ENCODE measurements at regions not wholly inside any gene's neighbourhood (a gene's known extent, or its start where the extent isn't known, plus 50 kb on each side); places are given as distances from the start of the nearest gene placed in this dataset.

DNA sequence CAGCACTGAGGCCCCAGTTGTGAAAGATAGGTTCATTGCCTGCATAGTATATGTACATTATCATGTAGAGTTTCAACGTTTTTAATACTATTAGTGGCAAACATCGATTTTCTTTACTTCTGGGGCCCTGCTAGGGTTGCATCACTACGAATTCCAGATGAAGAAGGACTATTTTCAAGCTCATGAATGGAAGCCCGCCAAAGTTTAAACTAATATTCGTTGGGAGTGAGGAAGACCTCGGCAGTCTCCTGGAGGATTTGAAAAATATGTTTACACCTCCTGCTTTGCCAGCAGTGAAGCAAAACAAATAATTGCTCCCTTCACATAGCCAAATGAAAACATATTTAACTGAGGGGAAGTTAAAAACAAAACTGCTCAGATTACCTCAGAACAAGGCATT, 672.9 kb upstream of the NOVA1 start:
- H4K20me1 ChIP-seq (ENCODE audit: control insufficient read depth, extremely low read depth, insufficient read depth, low read length), result no peaks in the 10 kb centered on the region
- FAIRE-seq, result no peak
- H3K27me3 ChIP-seq (ENCODE audit: control insufficient read depth, extremely low read depth, insufficient read depth, low read length), result no peaks in the 10 kb centered on the region
- H3K27ac ChIP-seq (ENCODE audit: control insufficient read depth, insufficient read depth, low read length), result no peak overlapping the region
- H3K79me2 ChIP-seq (ENCODE audit: control insufficient read depth, insufficient read depth, low read length), result no peaks in the 10 kb centered on the region
- H3K9me3 ChIP-seq (ENCODE audit: control insufficient read depth, low read depth, low read length), result no peaks in the 10 kb centered on the region
- H3K9me1 ChIP-seq (ENCODE audit: control insufficient read depth, extremely low read depth, insufficient read depth, low read length), result no peaks in the 10 kb centered on the region
- no peak overlapping the region for H3K9ac ChIP-seq (ENCODE audit: control insufficient read depth, extremely low read depth, insufficient read depth, low read length)
- dilution Hi-C loops (cut with MboI; ENCODE audit: extremely low pct_ligation_motif_present, low sequenced_read_pairs), result no loop called here
- H3K4me2 ChIP-seq (ENCODE audit: control insufficient read depth, extremely low read depth, insufficient read depth, low read depth, low read length), result no peak overlapping the region
- H3K4me3 ChIP-seq (ENCODE audit: control insufficient read depth in 2 of 3, extremely low read depth in 1 of 3, insufficient read depth in 2 of 3, low read depth in 1 of 3, low read length in 3 of 3), result no peak overlapping the region
- H2AFZ ChIP-seq (ENCODE audit: control insufficient read depth, low read length), result no peak overlapping the region
- H3K4me1 ChIP-seq (ENCODE audit: control insufficient read depth, extremely low read depth, insufficient read depth, low read length), result no peaks in the 10 kb centered on the region
- TF ChIP-seq, protein P1, sequence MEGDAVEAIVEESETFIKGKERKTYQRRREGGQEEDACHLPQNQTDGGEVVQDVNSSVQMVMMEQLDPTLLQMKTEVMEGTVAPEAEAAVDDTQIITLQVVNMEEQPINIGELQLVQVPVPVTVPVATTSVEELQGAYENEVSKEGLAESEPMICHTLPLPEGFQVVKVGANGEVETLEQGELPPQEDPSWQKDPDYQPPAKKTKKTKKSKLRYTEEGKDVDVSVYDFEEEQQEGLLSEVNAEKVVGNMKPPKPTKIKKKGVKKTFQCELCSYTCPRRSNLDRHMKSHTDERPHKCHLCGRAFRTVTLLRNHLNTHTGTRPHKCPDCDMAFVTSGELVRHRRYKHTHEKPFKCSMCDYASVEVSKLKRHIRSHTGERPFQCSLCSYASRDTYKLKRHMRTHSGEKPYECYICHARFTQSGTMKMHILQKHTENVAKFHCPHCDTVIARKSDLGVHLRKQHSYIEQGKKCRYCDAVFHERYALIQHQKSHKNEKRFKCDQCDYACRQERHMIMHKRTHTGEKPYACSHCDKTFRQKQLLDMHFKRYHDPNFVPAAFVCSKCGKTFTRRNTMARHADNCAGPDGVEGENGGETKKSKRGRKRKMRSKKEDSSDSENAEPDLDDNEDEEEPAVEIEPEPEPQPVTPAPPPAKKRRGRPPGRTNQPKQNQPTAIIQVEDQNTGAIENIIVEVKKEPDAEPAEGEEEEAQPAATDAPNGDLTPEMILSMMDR (optimal IDR thresholded peaks at IDR 0.05 in 1 of 3, IDR thresholded peaks at IDR 0.05 in 1 of 3, conservative IDR thresholded peaks at IDR 0.05 in 1 of 3; ENCODE audit: extremely low read depth in 1 of 3, insufficient read depth in 2 of 3, low read length in 3 of 3), result no peak
- no peak for TF ChIP-seq EZH2 (IDR thresholded peaks at IDR 0.05; ENCODE audit: low read length)
- DNase-seq (ENCODE audit: low read depth, low spot score), result no peak
- no peaks in the 10 kb centered on the region for H3K36me3 ChIP-seq (ENCODE audit: control insufficient read depth in 2 of 2, extremely low read depth in 1 of 2, insufficient read depth in 2 of 2, low read length in 2 of 2)

DNA sequence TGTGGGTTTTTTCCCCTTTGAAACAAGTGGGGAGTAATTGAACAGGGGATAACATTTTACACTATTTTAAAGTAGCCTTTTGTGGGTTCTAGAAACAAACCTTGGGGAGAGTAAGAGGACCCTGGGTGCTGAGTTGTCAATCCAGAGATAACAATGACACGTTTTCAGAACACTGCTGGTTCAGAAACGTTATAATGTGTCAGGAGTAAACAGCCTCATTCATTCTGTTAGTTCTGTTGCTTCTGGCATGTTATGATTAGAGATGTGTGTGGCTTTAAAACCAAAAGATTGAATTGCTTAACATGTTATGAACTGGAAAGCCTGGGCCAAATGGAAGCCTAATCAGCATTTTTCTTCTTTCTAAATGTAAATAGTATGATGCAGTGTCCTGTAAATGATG, 680.5 kb upstream of the NOVA1 start:
- H4K20me1 ChIP-seq (ENCODE audit: control insufficient read depth, extremely low read depth, insufficient read depth, low read length), result no peaks in the 10 kb centered on the region
- no peaks in the 10 kb centered on the region for H3K36me3 ChIP-seq (ENCODE audit: control insufficient read depth in 2 of 2, extremely low read depth in 1 of 2, insufficient read depth in 2 of 2, low read length in 2 of 2)
- H3K4me2 ChIP-seq (ENCODE audit: control insufficient read depth, extremely low read depth, insufficient read depth, low read depth, low read length), result no peak overlapping the region
- no peaks in the 10 kb centered on the region for H3K9me1 ChIP-seq (ENCODE audit: control insufficient read depth, extremely low read depth, insufficient read depth, low read length)
- DNase-seq (ENCODE audit: low read depth, low spot score), result no peak
- no peaks in the 10 kb centered on the region for H3K4me1 ChIP-seq (ENCODE audit: control insufficient read depth, extremely low read depth, insufficient read depth, low read length)
- H3K9ac ChIP-seq (ENCODE audit: control insufficient read depth, extremely low read depth, insufficient read depth, low read length), result no peak overlapping the region
- no peak for FAIRE-seq
- TF ChIP-seq, protein P1 (optimal IDR thresholded peaks at IDR 0.05 in 1 of 3, IDR thresholded peaks at IDR 0.05 in 1 of 3, conservative IDR thresholded peaks at IDR 0.05 in 1 of 3; ENCODE audit: extremely low read depth in 1 of 3, insufficient read depth in 2 of 3, low read length in 3 of 3), result no peak
- no peak for TF ChIP-seq EZH2 (IDR thresholded peaks at IDR 0.05; ENCODE audit: low read length)
- no peak overlapping the region for H3K4me3 ChIP-seq (ENCODE audit: control insufficient read depth in 2 of 3, extremely low read depth in 1 of 3, insufficient read depth in 2 of 3, low read depth in 1 of 3, low read length in 3 of 3)
- no peak overlapping the region for H3K27ac ChIP-seq (ENCODE audit: control insufficient read depth, insufficient read depth, low read length)
- no peaks in the 10 kb centered on the region for H3K27me3 ChIP-seq (ENCODE audit: control insufficient read depth, extremely low read depth, insufficient read depth, low read length)
- no peaks in the 10 kb centered on the region for H3K79me2 ChIP-seq (ENCODE audit: control insufficient read depth, insufficient read depth, low read length)
- H3K9me3 ChIP-seq (ENCODE audit: control insufficient read depth, low read depth, low read length), result peaks cover 3% of the 10 kb centered on the region
- no peak overlapping the region for H2AFZ ChIP-seq (ENCODE audit: control insufficient read depth, low read length)
- dilution Hi-C loops (cut with MboI; ENCODE audit: extremely low pct_ligation_motif_present, low sequenced_read_pairs), result no loop called here

All from keratinocyte (primary cell).